Heart left ventricle (tissue), 13 donors: ENCODE measurements at regions not wholly inside any gene's neighbourhood (a gene's known extent, or its start where the extent isn't known, plus 50 kb on each side); places are given as distances from the start of the nearest gene placed in this dataset.

Experiments used
- CTCF ChIP-seq, 12 donors: fragments of 200-600 bp; sonication (generic) in 4 of 12; IDR thresholded peaks; one replicate each; pipeline versions ENCODE4 v1.5.0 to v1.8.0; 2018 to 2022; ENCODE audit warnings: antibody characterized with exemption in 12 of 12, mild to moderate bottlenecking in 5 of 12
- POLR2A ChIP-seq, 2 donors: fragments of 450-650 bp; IDR thresholded peaks; one replicate each; pipeline ENCODE4 v1.6.1; 2017; ENCODE audit warnings: antibody characterized with exemption in 2 of 2, mild to moderate bottlenecking in 2 of 2, moderate library complexity in 2 of 2
- donor health status: ischemic (EF 13 %, LVEDD 7.1; RV severe dilation, severe dysfunction).
- donor health status: DM: no; HTN: yes; CAD: no.
- donor health status: DM: no; HTN: no; CAD: no.
- donor health status: ischemic (EF 25% LVEDD 6.9; RV normal size, moderate dysfunction).
- donor health status: ischemic (EF 25% LVEDD 5.7; RV mildly dilated, moderate dysfunction).
- donor health status: ischemic (EF 35%, LVEDD 5.7; RV mildly dilated, moderate dysfunction).
- donor health status: nonischemic (EF 11% LVEDD 7.7; RV severe dilation, severe dysfunction).
- donor health status: DM: yes; HTN: yes; CAD: no.
- donor health status: PGD.
- donor health status: ischemic (EF 29% LVEDD 5.4; RV normal size, mild dysfunction).
- donor health status: nonischemic (EF 23%, LVEDD 6.1; RV moderate dilation, normal function).

- TF ChIP-seq CTCF (IDR thresholded peaks at IDR 0.05) = no peak
- no peak for TF ChIP-seq POLR2A (IDR thresholded peaks at IDR 0.05)
Observed at GRCh38 chr9:108537756-108538155, 318.0 kb downstream of the ACTL7B start.
